ENCODE measurements at regions not wholly inside any gene's neighbourhood (a gene's known extent, or its start where the extent isn't known, plus 50 kb on each side); places are given as distances from the start of the nearest gene placed in this dataset.

DNA sequence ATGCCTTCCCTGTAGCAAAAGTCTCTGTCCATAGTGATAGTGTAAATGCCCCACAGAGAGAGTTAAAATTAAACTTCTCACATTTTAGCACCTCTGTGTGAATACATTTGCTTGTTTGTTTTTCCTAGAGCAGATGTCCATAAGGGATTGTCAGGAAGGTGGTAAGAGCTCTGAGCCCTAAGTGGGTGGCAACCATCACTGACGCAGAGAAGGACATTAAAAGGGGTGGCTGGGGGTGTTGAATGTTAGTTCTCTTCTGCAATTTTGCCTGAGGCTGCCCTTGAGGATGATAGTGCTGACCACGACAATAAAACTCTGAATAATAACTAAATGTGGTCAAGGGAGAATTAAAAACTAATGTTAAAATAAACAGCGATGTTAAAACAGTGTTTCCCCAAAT, 174.3 kb upstream of the ID4 start:
- DNase-seq (ENCODE audit: low read depth) = no peak
- TF ChIP-seq, protein P1, sequence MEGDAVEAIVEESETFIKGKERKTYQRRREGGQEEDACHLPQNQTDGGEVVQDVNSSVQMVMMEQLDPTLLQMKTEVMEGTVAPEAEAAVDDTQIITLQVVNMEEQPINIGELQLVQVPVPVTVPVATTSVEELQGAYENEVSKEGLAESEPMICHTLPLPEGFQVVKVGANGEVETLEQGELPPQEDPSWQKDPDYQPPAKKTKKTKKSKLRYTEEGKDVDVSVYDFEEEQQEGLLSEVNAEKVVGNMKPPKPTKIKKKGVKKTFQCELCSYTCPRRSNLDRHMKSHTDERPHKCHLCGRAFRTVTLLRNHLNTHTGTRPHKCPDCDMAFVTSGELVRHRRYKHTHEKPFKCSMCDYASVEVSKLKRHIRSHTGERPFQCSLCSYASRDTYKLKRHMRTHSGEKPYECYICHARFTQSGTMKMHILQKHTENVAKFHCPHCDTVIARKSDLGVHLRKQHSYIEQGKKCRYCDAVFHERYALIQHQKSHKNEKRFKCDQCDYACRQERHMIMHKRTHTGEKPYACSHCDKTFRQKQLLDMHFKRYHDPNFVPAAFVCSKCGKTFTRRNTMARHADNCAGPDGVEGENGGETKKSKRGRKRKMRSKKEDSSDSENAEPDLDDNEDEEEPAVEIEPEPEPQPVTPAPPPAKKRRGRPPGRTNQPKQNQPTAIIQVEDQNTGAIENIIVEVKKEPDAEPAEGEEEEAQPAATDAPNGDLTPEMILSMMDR (conservative IDR thresholded peaks at IDR 0.05; ENCODE audit: low read depth, low read length) = no peak
- H3K4me3 ChIP-seq (ENCODE audit: low read length) = no peak overlapping the region

DNA sequence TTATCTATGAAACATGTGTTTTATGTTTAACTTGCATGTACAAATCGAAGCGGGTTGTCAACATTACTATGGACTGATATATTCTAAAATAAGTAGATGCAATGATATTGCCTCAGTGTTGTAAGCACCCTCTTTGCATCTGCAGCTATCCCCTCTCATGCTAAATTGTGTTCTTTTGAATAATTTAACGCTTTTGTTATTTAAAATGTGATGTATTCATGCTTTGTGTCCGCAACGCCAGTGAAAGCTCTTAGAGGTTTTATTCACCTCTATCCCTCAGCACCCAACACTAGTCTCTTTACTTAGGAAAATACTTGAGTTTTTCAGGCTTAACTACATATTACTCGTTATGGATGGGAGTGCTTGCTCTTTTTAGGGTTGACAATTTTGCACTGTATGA, 173.7 kb upstream of the ID4 start:
- no peak for DNase-seq (ENCODE audit: low read depth)
- TF ChIP-seq, protein P1 (conservative IDR thresholded peaks at IDR 0.05; ENCODE audit: low read depth, low read length) = no peak
- H3K4me3 ChIP-seq (ENCODE audit: low read length) = no peak overlapping the region

DNA sequence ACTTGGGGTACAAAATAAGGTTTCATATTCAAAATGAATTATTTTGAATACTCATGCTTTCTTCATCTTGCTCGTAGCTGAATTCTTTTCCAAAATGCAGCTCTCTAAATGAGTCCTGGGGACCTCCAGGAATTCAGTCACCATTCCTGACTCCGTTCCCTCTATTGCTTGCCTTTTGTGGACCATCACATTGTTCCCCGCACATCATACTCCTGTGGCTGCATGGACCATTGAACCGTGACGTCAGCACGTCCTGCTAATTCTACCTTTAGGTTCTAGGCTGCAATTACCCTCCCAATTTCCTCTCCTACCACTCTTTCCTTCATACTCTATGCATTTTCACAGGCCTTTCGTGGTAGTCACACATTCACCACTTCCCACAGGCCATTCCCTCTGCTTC, 173.1 kb upstream of the ID4 start:
- no peak for DNase-seq (ENCODE audit: low read depth)
- no peak overlapping the region for H3K4me3 ChIP-seq (ENCODE audit: low read length)
- TF ChIP-seq, protein P1 (conservative IDR thresholded peaks at IDR 0.05; ENCODE audit: low read depth, low read length) = no peak

DNA sequence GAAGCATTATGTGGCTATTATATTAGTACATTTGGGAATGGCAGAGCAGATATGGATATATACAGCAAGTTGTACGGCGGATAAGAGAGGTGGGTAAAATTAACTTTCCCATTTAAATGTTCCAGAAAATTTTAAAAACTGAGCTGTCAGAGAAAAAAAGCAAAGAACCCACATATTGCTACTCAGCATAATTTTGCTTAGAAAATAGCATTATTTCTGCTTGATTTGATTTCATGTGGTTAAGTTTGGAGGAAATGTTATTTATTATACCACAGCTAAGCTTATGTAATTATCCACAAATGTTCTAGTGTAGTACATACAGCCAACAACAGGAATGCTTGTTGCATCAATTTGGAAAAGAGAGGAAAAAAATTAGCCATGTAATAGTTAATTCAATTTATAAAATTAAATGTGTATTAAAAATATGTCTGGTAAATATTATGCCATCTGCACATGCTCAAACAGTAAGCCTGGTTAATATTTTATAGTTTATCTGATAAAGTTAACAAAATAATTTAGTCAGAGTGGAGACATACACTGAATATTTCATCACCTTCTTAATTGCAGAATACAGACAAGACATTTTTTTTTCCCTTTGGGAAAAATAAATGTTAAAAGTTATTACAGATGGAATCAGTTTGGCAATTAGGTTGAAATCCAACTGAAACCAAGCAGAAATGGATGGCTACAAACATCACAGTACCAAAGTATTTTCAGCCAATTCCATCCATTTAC, 172.1 kb upstream of the ID4 start:
- no peak for DNase-seq (ENCODE audit: low read depth)
- TF ChIP-seq, protein P1 (conservative IDR thresholded peaks at IDR 0.05; ENCODE audit: low read depth, low read length) = no peak
- no peak overlapping the region for H3K4me3 ChIP-seq (ENCODE audit: low read length)

DNA sequence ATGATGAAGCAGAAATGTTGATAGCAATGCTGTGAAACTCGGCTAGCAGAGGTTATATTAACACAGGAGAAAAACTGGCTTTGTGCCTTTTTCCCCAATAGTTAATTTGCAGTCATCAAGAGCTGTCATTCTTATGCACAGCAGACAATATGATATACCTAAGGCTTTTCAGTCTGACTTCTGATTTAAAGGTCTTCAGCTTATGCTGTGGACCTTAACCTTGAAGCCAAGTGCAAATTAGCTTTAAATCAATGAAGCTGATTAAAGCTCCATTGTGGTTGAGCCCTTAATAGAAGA, 171.6 kb upstream of the ID4 start:
- no peak for DNase-seq (ENCODE audit: low read depth)
- TF ChIP-seq, protein P1 (conservative IDR thresholded peaks at IDR 0.05; ENCODE audit: low read depth, low read length) = no peak

DNA sequence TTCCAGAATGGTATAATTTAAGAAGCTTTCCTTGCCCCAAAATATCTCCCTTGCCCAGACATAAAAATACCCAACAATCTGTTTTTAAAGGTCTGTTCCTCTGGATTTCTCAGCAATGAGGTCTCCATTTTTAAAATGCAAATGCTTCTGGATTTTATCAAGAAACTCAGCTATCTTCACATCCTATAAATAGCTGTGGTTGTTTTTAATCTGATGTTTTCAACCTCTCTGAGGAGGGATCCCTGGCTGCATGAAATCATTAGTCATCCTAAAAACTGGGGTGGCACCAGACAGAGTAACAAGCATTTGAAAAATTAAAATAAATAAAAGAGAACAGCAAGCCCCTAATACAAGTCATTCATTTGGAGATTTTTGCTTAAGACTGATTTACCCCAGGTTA, 168.5 kb upstream of the ID4 start:
- no peak for DNase-seq (ENCODE audit: low read depth)
- TF ChIP-seq, protein P1 (conservative IDR thresholded peaks at IDR 0.05; ENCODE audit: low read depth, low read length) = no peak
- H3K4me3 ChIP-seq (ENCODE audit: low read length) = no peak overlapping the region

More for the DNA sequence above, 171.6 kb upstream of the ID4 start:
- no peak overlapping the region for H3K4me3 ChIP-seq (ENCODE audit: low read length)

DNA sequence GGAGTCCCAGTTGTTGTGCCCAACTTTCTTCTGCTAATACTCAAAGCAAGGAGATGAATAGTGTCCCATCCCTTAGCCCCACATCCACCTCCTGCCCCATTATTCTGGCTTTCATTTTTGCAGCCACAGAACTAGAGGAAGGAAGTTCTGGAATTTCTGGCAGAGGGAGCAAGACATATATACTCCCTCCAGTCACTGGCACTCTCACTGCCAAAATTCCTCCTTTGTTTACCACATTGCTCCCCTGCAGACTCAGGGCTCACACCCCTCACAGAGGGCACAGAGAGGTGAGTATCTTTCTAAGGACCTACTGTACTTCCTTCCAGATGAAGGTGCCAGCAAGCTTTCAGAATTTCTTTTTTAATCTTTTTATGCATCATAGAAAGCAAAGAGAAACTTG, 168.0 kb upstream of the ID4 start:
- DNase-seq (ENCODE audit: low read depth) = no peak
- H3K4me3 ChIP-seq (ENCODE audit: low read length) = no peak overlapping the region
- TF ChIP-seq, protein P1 (conservative IDR thresholded peaks at IDR 0.05; ENCODE audit: low read depth, low read length) = no peak
